WTC11 (cell line): ENCODE measurements at regions not wholly inside any gene's neighbourhood (a gene's known extent, or its start where the extent isn't known, plus 50 kb on each side); places are given as distances from the start of the nearest gene placed in this dataset.

Experiments used
- ATAC-seq: fragments of 200-7000 bp; cut with Tn5 transposase; 2 replicates; pipeline ENCODE4 v1.10.0; 2021; ENCODE audit warnings: mild to moderate bottlenecking, moderate library complexity
- CTCF ChIA-PET: fragments of 300-600 bp; sonication (Branson Sonifier 250); formaldehyde crosslinking; loops from one replicate; lab custom pipeline; 2021; ENCODE audit warnings: antibody characterized with exemption; lab: Charles Lee
- POLR2A ChIA-PET: fragments of 350-600 bp; sonication (Branson Sonifier 250); formaldehyde crosslinking; loops from one replicate; lab custom pipeline; 2021; ENCODE audit warnings: antibody characterized with exemption; lab: Charles Lee
- DNase-seq: peaks from one replicate; pipeline ENCODE4 v3.0.0; 2021; ENCODE audit warnings: low spot score
- H3K27ac Mint-ChIP-seq: 2 replicates; pipeline ENCODE4 v1.8.0; 2021; ENCODE audit warnings: mixed read lengths
- H3K27me3 Mint-ChIP-seq: 2 replicates; pipeline ENCODE4 v1.8.0; 2021; ENCODE audit warnings: low read depth, mild to moderate bottlenecking, moderate library complexity, mixed read lengths
- H3K36me3 Mint-ChIP-seq: 2 replicates; pipeline ENCODE4 v1.8.0; 2021; ENCODE audit warnings: mixed read lengths
- H3K4me1 Mint-ChIP-seq: 2 replicates; pipeline ENCODE4 v1.8.0; 2022; ENCODE audit warnings: mixed read lengths
- H3K4me3 Mint-ChIP-seq: 2 replicates; pipeline ENCODE4 v1.8.0; 2021; ENCODE audit warnings: mild to moderate bottlenecking, moderate library complexity, mixed read lengths
- H3K9me3 Mint-ChIP-seq: 2 replicates; pipeline ENCODE4 v1.8.0; 2021; ENCODE audit warnings: mixed read lengths
- CBFB ChIP-seq: sonication (generic); formaldehyde crosslinking; IDR thresholded peaks from 2 replicates; pipeline ENCODE4 v1.8.1; 2022; ENCODE audit warnings: mild to moderate bottlenecking, low read depth, missing genetic modification reagents
- E2F1 ChIP-seq: sonication (generic); formaldehyde crosslinking; IDR thresholded peaks from 2 replicates; pipeline ENCODE4 v1.8.0; 2022; ENCODE audit warnings: mild to moderate bottlenecking, missing genetic modification reagents
- E2F4 ChIP-seq: sonication (generic); formaldehyde crosslinking; IDR thresholded peaks from 2 replicates; pipeline ENCODE4 v1.8.1; 2022; ENCODE audit warnings: low read depth, mild to moderate bottlenecking, moderate library complexity, missing genetic modification reagents, borderline replicate concordance
- ETV6 ChIP-seq: sonication (generic); formaldehyde crosslinking; IDR thresholded peaks from 2 replicates; pipeline ENCODE4 v1.8.1; 2022; ENCODE audit warnings: mild to moderate bottlenecking, missing genetic modification reagents
- HMGA2 ChIP-seq: fragments of 250-450 bp; sonication (Bioruptor Pico); IDR thresholded peaks from 2 replicates; pipeline ENCODE4 v1.4.0; 2021; ENCODE audit warnings: mild to moderate bottlenecking, moderate library complexity
- MYBL2 ChIP-seq: sonication (generic); formaldehyde crosslinking; IDR thresholded peaks from 2 replicates; pipeline ENCODE4 v1.8.1; 2023; ENCODE audit warnings: mild to moderate bottlenecking, moderate library complexity, missing genetic modification reagents
- NR1H2 ChIP-seq: sonication (generic); formaldehyde crosslinking; IDR thresholded peaks from 2 replicates; pipeline ENCODE4 v1.9.0; 2021; ENCODE audit warnings: mild to moderate bottlenecking, moderate library complexity, missing genetic modification reagents
- OVOL2 ChIP-seq: fragments of 250-450 bp; sonication (Bioruptor Pico); IDR thresholded peaks from 2 replicates; pipeline ENCODE4 v1.9.0; 2021; ENCODE audit warnings: mild to moderate bottlenecking, borderline replicate concordance
- RELA ChIP-seq: sonication (generic); formaldehyde crosslinking; IDR thresholded peaks from 2 replicates; pipeline ENCODE4 v1.8.1; 2022; ENCODE audit warnings: missing genetic modification reagents, mild to moderate bottlenecking, borderline replicate concordance
- SMAD4 ChIP-seq: sonication (generic); formaldehyde crosslinking; IDR thresholded peaks from 2 replicates; pipeline ENCODE4 v1.8.0; 2022; ENCODE audit warnings: mild to moderate bottlenecking, missing genetic modification reagents
- TEAD1 ChIP-seq: sonication (generic); formaldehyde crosslinking; IDR thresholded peaks from 2 replicates; pipeline ENCODE4 v1.8.0; 2022; ENCODE audit warnings: mild to moderate bottlenecking, missing genetic modification reagents
- ZMAT4 ChIP-seq: fragments of 250-450 bp; sonication (Bioruptor Pico); IDR thresholded peaks from 2 replicates; pipeline ENCODE4 v1.9.0; 2021; ENCODE audit warnings: mild to moderate bottlenecking
- ZNF121 ChIP-seq: sonication (generic); formaldehyde crosslinking; IDR thresholded peaks from 2 replicates; pipeline ENCODE4 v1.8.0; 2023; ENCODE audit warnings: missing genetic modification reagents
- ZNF416 ChIP-seq: fragments of 250-450 bp; sonication (Bioruptor Pico); IDR thresholded peaks from 2 replicates; pipeline ENCODE4 v1.9.0; 2021; ENCODE audit warnings: mild to moderate bottlenecking, inconsistent platforms
- TF ChIP-seq, protein P1 (sequence below): sonication (generic); formaldehyde crosslinking; IDR thresholded peaks from 2 replicates; pipeline ENCODE4 v1.8.0; 2022; ENCODE audit warnings: mild to moderate bottlenecking, missing genetic modification reagents
- TF ChIP-seq, protein P2 (sequence below): fragments of 200-600 bp; IDR thresholded peaks from 2 replicates; pipeline ENCODE4 v1.8.0; 2022; ENCODE audit warnings: antibody characterized with exemption
- TF ChIP-seq, protein P3 (sequence below): sonication (generic); formaldehyde crosslinking; IDR thresholded peaks from 2 replicates; pipeline ENCODE4 v1.8.1; 2022; ENCODE audit warnings: mild to moderate bottlenecking, missing genetic modification reagents, moderate library complexity, borderline replicate concordance
- TF ChIP-seq, protein P4 (sequence below): sonication (generic); formaldehyde crosslinking; IDR thresholded peaks from 2 replicates; pipeline ENCODE4 v1.8.1; 2023; ENCODE audit warnings: mild to moderate bottlenecking, missing genetic modification reagents

- H3K4me1 Mint-ChIP-seq, result peaks cover 61% of the 10 kb centered on the region
- DNase-seq (no peak), ATAC-seq (no peak)
- POLR2A ChIA-PET, result interaction anchor here (0.5 to 1.4 kb wide), 4 partner anchors 14 to 200 kb away, joined by 3 to 10 read pairs (median 4); no protein-coding TSS in a partner anchor
- no peaks in the 10 kb centered on the region for H3K9me3 Mint-ChIP-seq
- CTCF ChIA-PET, result interaction anchor here (0.6 to 5.3 kb wide), 26 partner anchors 10 to 470 kb away, joined by 3 to 50 read pairs (median 4); partner anchors contain the start of genes ADA2 and CECR2
- H3K36me3 Mint-ChIP-seq, result no peaks in the 10 kb centered on the region
- H3K4me3 Mint-ChIP-seq, result no peak overlapping the region
- H3K27me3 Mint-ChIP-seq, result no peaks in the 10 kb centered on the region
- H3K27ac Mint-ChIP-seq, result peak overlapping the region; percentile 78; the same call in 1 of the 2 replicates
- TF ChIP-seq, protein P1, sequence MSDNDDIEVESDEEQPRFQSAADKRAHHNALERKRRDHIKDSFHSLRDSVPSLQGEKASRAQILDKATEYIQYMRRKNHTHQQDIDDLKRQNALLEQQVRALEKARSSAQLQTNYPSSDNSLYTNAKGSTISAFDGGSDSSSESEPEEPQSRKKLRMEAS (CRISPR knock-in tag), result no peak
- TF ChIP-seq MYBL2 (CRISPR knock-in tag) (no peak), ZNF121 (CRISPR knock-in tag) (peak; percentile 97), TEAD1 (no peak)
- TF ChIP-seq, protein P2, sequence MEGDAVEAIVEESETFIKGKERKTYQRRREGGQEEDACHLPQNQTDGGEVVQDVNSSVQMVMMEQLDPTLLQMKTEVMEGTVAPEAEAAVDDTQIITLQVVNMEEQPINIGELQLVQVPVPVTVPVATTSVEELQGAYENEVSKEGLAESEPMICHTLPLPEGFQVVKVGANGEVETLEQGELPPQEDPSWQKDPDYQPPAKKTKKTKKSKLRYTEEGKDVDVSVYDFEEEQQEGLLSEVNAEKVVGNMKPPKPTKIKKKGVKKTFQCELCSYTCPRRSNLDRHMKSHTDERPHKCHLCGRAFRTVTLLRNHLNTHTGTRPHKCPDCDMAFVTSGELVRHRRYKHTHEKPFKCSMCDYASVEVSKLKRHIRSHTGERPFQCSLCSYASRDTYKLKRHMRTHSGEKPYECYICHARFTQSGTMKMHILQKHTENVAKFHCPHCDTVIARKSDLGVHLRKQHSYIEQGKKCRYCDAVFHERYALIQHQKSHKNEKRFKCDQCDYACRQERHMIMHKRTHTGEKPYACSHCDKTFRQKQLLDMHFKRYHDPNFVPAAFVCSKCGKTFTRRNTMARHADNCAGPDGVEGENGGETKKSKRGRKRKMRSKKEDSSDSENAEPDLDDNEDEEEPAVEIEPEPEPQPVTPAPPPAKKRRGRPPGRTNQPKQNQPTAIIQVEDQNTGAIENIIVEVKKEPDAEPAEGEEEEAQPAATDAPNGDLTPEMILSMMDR, result peak; percentile 27
Observed at GRCh38 chr22:17271711-17272451, 52.6 kb upstream of the ADA2 start.

- no peak for DNase-seq
- peak overlapping the region; percentile 73; the same call in 1 of the 2 replicates for H3K27ac Mint-ChIP-seq
- ChIA-PET CTCF (interaction anchor here (0.6 to 5.3 kb wide), 13 partner anchors 9 to 232 kb away, joined by 3 to 54 read pairs (median 5); partner anchors contain the start of gene CECR2), POLR2A (interaction anchor here (0.9 to 1.2 kb wide), 2 partner anchors 19 to 99 kb away, joined by 3 read pairs; no protein-coding TSS in a partner anchor)
- no peak for ATAC-seq
- H3K9me3 Mint-ChIP-seq, result no peaks in the 10 kb centered on the region
- TF ChIP-seq ETV6 (CRISPR knock-in tag), result 0 out of 2 replicates have a peak, but pooled peaks have one; percentile 42
- TF ChIP-seq ZNF416 (CRISPR knock-in tag), result no peak
- TF ChIP-seq, protein P1 (CRISPR knock-in tag), result 0 out of 2 replicates have a peak, but pooled peaks have one; percentile 33
- TF ChIP-seq NR1H2 (CRISPR knock-in tag), result no peak
- TF ChIP-seq E2F4 (CRISPR knock-in tag), result no peak
- TF ChIP-seq ZMAT4 (CRISPR knock-in tag), result no peak
- H3K4me1 Mint-ChIP-seq, result peaks cover 78% of the 10 kb centered on the region
- no peaks in the 10 kb centered on the region for H3K27me3 Mint-ChIP-seq
- H3K36me3 Mint-ChIP-seq, result no peaks in the 10 kb centered on the region
- H3K4me3 Mint-ChIP-seq, result no peak overlapping the region
Observed at GRCh38 chr22:17269607-17270261, 50.5 kb upstream of the ADA2 start.

- Mint-ChIP-seq H3K27me3 (no peaks in the 10 kb centered on the region), H3K9me3 (no peaks in the 10 kb centered on the region), H3K36me3 (no peaks in the 10 kb centered on the region), H3K4me3 (no peak overlapping the region), H3K4me1 (peaks cover 84% of the 10 kb centered on the region), H3K27ac (no peak overlapping the region)
- TF ChIP-seq E2F1 (no peak), E2F4 (CRISPR knock-in tag) (no peak), SMAD4 (no peak), CBFB (CRISPR knock-in tag) (no peak), OVOL2 (CRISPR knock-in tag) (no peak), RELA (CRISPR knock-in tag) (no peak), HMGA2 (no peak)
- TF ChIP-seq, protein P3, sequence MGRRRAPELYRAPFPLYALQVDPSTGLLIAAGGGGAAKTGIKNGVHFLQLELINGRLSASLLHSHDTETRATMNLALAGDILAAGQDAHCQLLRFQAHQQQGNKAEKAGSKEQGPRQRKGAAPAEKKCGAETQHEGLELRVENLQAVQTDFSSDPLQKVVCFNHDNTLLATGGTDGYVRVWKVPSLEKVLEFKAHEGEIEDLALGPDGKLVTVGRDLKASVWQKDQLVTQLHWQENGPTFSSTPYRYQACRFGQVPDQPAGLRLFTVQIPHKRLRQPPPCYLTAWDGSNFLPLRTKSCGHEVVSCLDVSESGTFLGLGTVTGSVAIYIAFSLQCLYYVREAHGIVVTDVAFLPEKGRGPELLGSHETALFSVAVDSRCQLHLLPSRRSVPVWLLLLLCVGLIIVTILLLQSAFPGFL (CRISPR knock-in tag), result no peak
- TF ChIP-seq, protein P4, sequence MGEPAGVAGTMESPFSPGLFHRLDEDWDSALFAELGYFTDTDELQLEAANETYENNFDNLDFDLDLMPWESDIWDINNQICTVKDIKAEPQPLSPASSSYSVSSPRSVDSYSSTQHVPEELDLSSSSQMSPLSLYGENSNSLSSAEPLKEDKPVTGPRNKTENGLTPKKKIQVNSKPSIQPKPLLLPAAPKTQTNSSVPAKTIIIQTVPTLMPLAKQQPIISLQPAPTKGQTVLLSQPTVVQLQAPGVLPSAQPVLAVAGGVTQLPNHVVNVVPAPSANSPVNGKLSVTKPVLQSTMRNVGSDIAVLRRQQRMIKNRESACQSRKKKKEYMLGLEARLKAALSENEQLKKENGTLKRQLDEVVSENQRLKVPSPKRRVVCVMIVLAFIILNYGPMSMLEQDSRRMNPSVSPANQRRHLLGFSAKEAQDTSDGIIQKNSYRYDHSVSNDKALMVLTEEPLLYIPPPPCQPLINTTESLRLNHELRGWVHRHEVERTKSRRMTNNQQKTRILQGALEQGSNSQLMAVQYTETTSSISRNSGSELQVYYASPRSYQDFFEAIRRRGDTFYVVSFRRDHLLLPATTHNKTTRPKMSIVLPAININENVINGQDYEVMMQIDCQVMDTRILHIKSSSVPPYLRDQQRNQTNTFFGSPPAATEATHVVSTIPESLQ, result no peak
- CTCF ChIA-PET, result interaction anchor here (0.7 to 5.3 kb wide), 13 partner anchors 8 to 232 kb away, joined by 3 to 54 read pairs (median 5); partner anchors contain the start of gene CECR2
- no peak for ATAC-seq
- DNase-seq, result no peak
- POLR2A ChIA-PET, result interaction anchor here (0.7 to 1.2 kb wide), 2 partner anchors 34 to 99 kb away, joined by 3 read pairs; no protein-coding TSS in a partner anchor
Observed at GRCh38 chr22:17269224-17269606, 50.0 kb upstream of the ADA2 start.
